Gastroesophageal sphincter (tissue), 4 donors: ENCODE measurements at regions not wholly inside any gene's neighbourhood (a gene's known extent, or its start where the extent isn't known, plus 50 kb on each side); places are given as distances from the start of the nearest gene placed in this dataset.

ENCODE experiments used
- ATAC-seq: fragments of 150-250 bp; one replicate; pipeline ENCODE4 v1.9.1; 2016; ENCODE audit warnings: mild to moderate bottlenecking, moderate library complexity
- H3K27ac ChIP-seq, 4 donors: fragments of 200-600 bp; sonication (generic) in 3 of 4; 1 replicate in 3 of 4; 2 replicates in 1 of 4; pipeline ENCODE4 v1.5.1; 2016 to 2019
- H3K27me3 ChIP-seq: fragments of 200-600 bp; sonication (generic); one replicate; pipeline ENCODE4 v1.5.1; 2019
- H3K36me3 ChIP-seq, 2 donors: fragments of 200-600 bp; sonication (generic); one replicate each; pipeline ENCODE4 v1.5.1; 2019; ENCODE audit warnings: control low read depth in 1 of 2
- H3K4me1 ChIP-seq, 3 donors: fragments of 200-600 bp; sonication (generic); 1 replicate in 2 of 3; 2 replicates in 1 of 3; pipeline ENCODE4 v1.5.1; 2016 to 2019; ENCODE audit warnings: control low read depth in 2 of 3
- H3K4me3 ChIP-seq, 2 donors: fragments of 200-600 bp; sonication (generic); one replicate each; pipeline ENCODE4 v1.5.1; 2019; ENCODE audit warnings: mild to moderate bottlenecking in 1 of 2, moderate library complexity in 1 of 2
- H3K9me3 ChIP-seq, 3 donors: fragments of 200-600 bp; sonication (generic); one replicate each; pipeline ENCODE4 v1.5.1; 2017 to 2019; ENCODE audit warnings: control low read depth in 2 of 3
- CTCF ChIP-seq, 4 experiments: fragments of 200-600 bp in 2 of 4; fragments of 450-650 bp in 2 of 4; sonication (generic) in 1 of 4; IDR thresholded peaks; one replicate each; pipeline ENCODE4 v1.5.1; 2017 to 2019; ENCODE audit warnings: antibody characterized with exemption in 4 of 4, mild to moderate bottlenecking in 2 of 4, moderate library complexity in 2 of 4
- EP300 ChIP-seq: sonication (generic); formaldehyde crosslinking; IDR thresholded peaks from one replicate; pipeline ENCODE4 v1.6.1; 2017; ENCODE audit warnings: antibody characterized with exemption, mild to moderate bottlenecking
- POLR2A ChIP-seq, 2 donors: fragments of 450-650 bp; IDR thresholded peaks; one replicate each; pipeline ENCODE4 v1.6.1; 2017; ENCODE audit warnings: antibody characterized with exemption in 2 of 2, mild to moderate bottlenecking in 2 of 2, moderate library complexity in 1 of 2
- POLR2AphosphoS5 ChIP-seq: sonication (generic); formaldehyde crosslinking; IDR thresholded peaks from one replicate; pipeline ENCODE4 v1.6.1; 2017; ENCODE audit warnings: antibody characterized with exemption
- WGBS, 2 donors: methylation state at CpG; one replicate each; pipeline ENCODE4 v1.1.5; 2018; ENCODE audit warnings: low coverage in 1 of 2; 5-methylcytosine and 5-hydroxymethylcytosine counted together

- no peaks in the 10 kb centered on the region for H3K36me3 ChIP-seq
- no peak overlapping the region for H3K27ac ChIP-seq
- no peaks in the 10 kb centered on the region for H3K27me3 ChIP-seq
- H3K4me1 ChIP-seq: no peaks in the 10 kb centered on the region
- WGBS, 2 donors: 53 to 67% methylated on average over 2 of the region's 2 CpGs
- TF ChIP-seq POLR2A (IDR thresholded peaks at IDR 0.05) (no peak), CTCF (IDR thresholded peaks at IDR 0.05) (no peak), POLR2AphosphoS5 (no peak), EP300 (no peak)
- no peak for ATAC-seq
- H3K4me3 ChIP-seq: no peak overlapping the region
- H3K9me3 ChIP-seq: no peaks in the 10 kb centered on the region
Observed at GRCh38 chr18:39692367-39693015, 2126.9 kb upstream of the CELF4 start.

GRCh38 chr18:39685303-39685902 lies 2119.8 kb upstream of the CELF4 start:
- Histone ChIP-seq H3K27me3 (no peaks in the 10 kb centered on the region), H3K36me3 (no peaks in the 10 kb centered on the region), H3K4me3 (no peak overlapping the region), H3K27ac (no peak overlapping the region), H3K9me3 (no peaks in the 10 kb centered on the region), H3K4me1 (no peaks in the 10 kb centered on the region)
- ATAC-seq: no peak
- WGBS, 2 donors: 52 to 58% methylated on average over 2 to 4 of the region's 4 CpGs
- no peak for TF ChIP-seq EP300
- TF ChIP-seq CTCF (IDR thresholded peaks at IDR 0.05): no peak
- no peak for TF ChIP-seq POLR2AphosphoS5
- no peak for TF ChIP-seq POLR2A (IDR thresholded peaks at IDR 0.05)

- H3K4me3 ChIP-seq: no peak overlapping the region
- no peak overlapping the region for H3K27ac ChIP-seq
- H3K9me3 ChIP-seq: no peaks in the 10 kb centered on the region
- WGBS, 2 donors: 78 to 100% methylated on average over 1 to 4 of the region's 4 CpGs
- no peak for ATAC-seq
- no peaks in the 10 kb centered on the region for H3K36me3 ChIP-seq
- TF ChIP-seq POLR2A (IDR thresholded peaks at IDR 0.05): no peak
- no peak for TF ChIP-seq POLR2AphosphoS5
- no peaks in the 10 kb centered on the region for H3K4me1 ChIP-seq
- no peaks in the 10 kb centered on the region for H3K27me3 ChIP-seq
Observed at GRCh38 chr18:39681061-39681460, 2115.5 kb upstream of the CELF4 start.

GRCh38 chr18:39675906-39676305 lies 2110.3 kb upstream of the CELF4 start:
- 77 to 79% methylated on average over 5 of the region's 5 CpGs for WGBS, 2 donors
- no peak overlapping the region for H3K27ac ChIP-seq
- no peak for ATAC-seq
- no peaks in the 10 kb centered on the region for H3K9me3 ChIP-seq
- H3K4me3 ChIP-seq: no peak overlapping the region
- no peak for TF ChIP-seq POLR2A (IDR thresholded peaks at IDR 0.05)
- no peak for TF ChIP-seq CTCF (IDR thresholded peaks at IDR 0.05)
- TF ChIP-seq POLR2AphosphoS5: no peak
- no peak for TF ChIP-seq EP300
- no peaks in the 10 kb centered on the region for H3K36me3 ChIP-seq
- no peaks in the 10 kb centered on the region for H3K27me3 ChIP-seq
- no peaks in the 10 kb centered on the region for H3K4me1 ChIP-seq

- Histone ChIP-seq H3K27ac (no peak overlapping the region), H3K4me1 (no peaks in the 10 kb centered on the region), H3K4me3 (no peak overlapping the region), H3K9me3 (no peaks in the 10 kb centered on the region), H3K36me3 (no peaks in the 10 kb centered on the region), H3K27me3 (no peaks in the 10 kb centered on the region)
- ATAC-seq: no peak
- TF ChIP-seq POLR2AphosphoS5 (no peak), EP300 (no peak), POLR2A (IDR thresholded peaks at IDR 0.05) (no peak), CTCF (IDR thresholded peaks at IDR 0.05) (no peak)
- WGBS, 2 donors: 64 to 74% methylated on average over 3 of the region's 3 CpGs
Observed at GRCh38 chr18:39675368-39675767, 2109.8 kb upstream of the CELF4 start.
